Endodermal cell (in vitro differentiated cells): ENCODE measurements at regions not wholly inside any gene's neighbourhood (a gene's known extent, or its start where the extent isn't known, plus 50 kb on each side); places are given as distances from the start of the nearest gene placed in this dataset.

Experiments used
- DNase-seq: peaks from one replicate; pipeline ENCODE4 v3.0.0-alpha.2; 2017
- H3K27ac ChIP-seq: 2 replicates; pipeline ENCODE4 v1.5.1; 2013; ENCODE audit warnings: mild to moderate bottlenecking, low read depth, low read length, moderate library complexity
- H3K27me3 ChIP-seq: 2 replicates; pipeline ENCODE4 v1.6.1; 2013; ENCODE audit warnings: mild to moderate bottlenecking, low read length, moderate library complexity; ENCODE audit not compliant: insufficient read depth, control insufficient read depth, poor library complexity, severe bottlenecking
- H3K36me3 ChIP-seq: 2 replicates; pipeline ENCODE4 v1.7.0; 2013; ENCODE audit warnings: mild to moderate bottlenecking, low read length, moderate library complexity; ENCODE audit not compliant: control insufficient read depth, insufficient read depth
- H3K4me1 ChIP-seq: one replicate; pipeline ENCODE4 v1.7.0; 2013; ENCODE audit warnings: low read length; ENCODE audit not compliant: control insufficient read depth, insufficient read depth
- H3K4me3 ChIP-seq: 2 replicates; pipeline ENCODE4 v1.5.1; 2013; ENCODE audit warnings: mild to moderate bottlenecking, low read length, moderate library complexity
- H3K9ac ChIP-seq: 2 replicates; pipeline ENCODE4 v1.6.1; 2013; ENCODE audit warnings: mild to moderate bottlenecking, low read length, moderate library complexity; ENCODE audit not compliant: poor library complexity, severe bottlenecking; ENCODE audit errors: extremely low read depth
- H3K9me3 ChIP-seq: 2 replicates; pipeline ENCODE4 v1.6.1; 2013; ENCODE audit warnings: mild to moderate bottlenecking, low read length, moderate library complexity; ENCODE audit not compliant: control insufficient read depth
- H3K27ac Mint-ChIP-seq: 2 replicates; pipeline ENCODE4 v1.8.0; 2020; ENCODE audit warnings: mixed read lengths
- H3K27me3 Mint-ChIP-seq: 2 replicates; pipeline ENCODE4 v1.8.0; 2021; ENCODE audit warnings: mild to moderate bottlenecking, mixed read lengths; ENCODE audit not compliant: insufficient read depth
- H3K36me3 Mint-ChIP-seq: 2 replicates; pipeline ENCODE4 v1.8.0; 2020; ENCODE audit warnings: low read depth, mixed read lengths
- H3K4me1 Mint-ChIP-seq: 2 replicates; pipeline ENCODE4 v1.8.0; 2020; ENCODE audit warnings: mixed read lengths
- H3K4me3 Mint-ChIP-seq: 2 replicates; pipeline ENCODE4 v1.8.0; 2020; ENCODE audit warnings: mild to moderate bottlenecking, moderate library complexity, mixed read lengths
- H3K9me3 Mint-ChIP-seq: 2 replicates; pipeline ENCODE4 v1.8.0; 2020; ENCODE audit warnings: mild to moderate bottlenecking, mixed read lengths
- WGBS, 2 experiments: methylation state at CpG; one replicate each; pipeline versions ENCODE4 v1.1.5 to v1.1.7; 2013; ENCODE audit warnings: missing lambda C conversion rate in 2 of 2, mixed read lengths in 1 of 2; ENCODE audit not compliant: insufficient coverage in 1 of 2, insufficient read length in 1 of 2; 5-methylcytosine and 5-hydroxymethylcytosine counted together
- TF ChIP-seq, protein P1 (sequence below): fragments of 200-600 bp; sonication (generic); conservative IDR thresholded peaks from 2 replicates; pipeline ENCODE4 v1.5.0; 2021; ENCODE audit warnings: antibody characterized with exemption, mild to moderate bottlenecking

- H3K4me1 Mint-ChIP-seq: no peaks in the 10 kb centered on the region
- no peak overlapping the region for H3K27ac Mint-ChIP-seq
- H3K9ac ChIP-seq: no peak overlapping the region
Measured at GRCh38 chrX:16284842-16285241, 117.6 kb downstream of the MAGEB17 start.

DNA sequence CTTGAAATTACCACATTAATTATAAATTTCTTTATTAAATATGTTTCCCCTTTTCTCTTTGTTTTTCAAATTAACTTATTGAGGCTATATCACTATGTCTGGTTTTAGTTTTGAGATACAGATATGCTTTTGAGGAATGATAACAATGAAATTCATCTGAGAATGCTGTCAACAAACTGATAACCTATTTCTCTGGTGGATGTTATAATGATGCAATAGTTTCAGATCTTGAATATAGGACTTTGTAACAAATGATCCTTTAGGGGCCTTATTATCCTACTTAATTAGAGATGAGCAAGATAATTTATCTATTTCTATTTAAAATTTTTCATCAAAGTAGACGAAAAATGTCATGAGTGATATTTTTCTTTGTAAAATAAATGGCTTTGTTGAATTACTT, 123.7 kb downstream of the MAGEB17 start:
- TF ChIP-seq, protein P1, sequence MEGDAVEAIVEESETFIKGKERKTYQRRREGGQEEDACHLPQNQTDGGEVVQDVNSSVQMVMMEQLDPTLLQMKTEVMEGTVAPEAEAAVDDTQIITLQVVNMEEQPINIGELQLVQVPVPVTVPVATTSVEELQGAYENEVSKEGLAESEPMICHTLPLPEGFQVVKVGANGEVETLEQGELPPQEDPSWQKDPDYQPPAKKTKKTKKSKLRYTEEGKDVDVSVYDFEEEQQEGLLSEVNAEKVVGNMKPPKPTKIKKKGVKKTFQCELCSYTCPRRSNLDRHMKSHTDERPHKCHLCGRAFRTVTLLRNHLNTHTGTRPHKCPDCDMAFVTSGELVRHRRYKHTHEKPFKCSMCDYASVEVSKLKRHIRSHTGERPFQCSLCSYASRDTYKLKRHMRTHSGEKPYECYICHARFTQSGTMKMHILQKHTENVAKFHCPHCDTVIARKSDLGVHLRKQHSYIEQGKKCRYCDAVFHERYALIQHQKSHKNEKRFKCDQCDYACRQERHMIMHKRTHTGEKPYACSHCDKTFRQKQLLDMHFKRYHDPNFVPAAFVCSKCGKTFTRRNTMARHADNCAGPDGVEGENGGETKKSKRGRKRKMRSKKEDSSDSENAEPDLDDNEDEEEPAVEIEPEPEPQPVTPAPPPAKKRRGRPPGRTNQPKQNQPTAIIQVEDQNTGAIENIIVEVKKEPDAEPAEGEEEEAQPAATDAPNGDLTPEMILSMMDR: no peak
- Histone ChIP-seq H3K4me1 (no peaks in the 10 kb centered on the region), H3K4me3 (no peak overlapping the region), H3K9me3 (peaks cover 4% of the 10 kb centered on the region), H3K9ac (no peak overlapping the region), H3K27ac (no peak overlapping the region), H3K27me3 (no peaks in the 10 kb centered on the region), H3K36me3 (no peaks in the 10 kb centered on the region)
- no peak for DNase-seq
- no peak overlapping the region for H3K4me3 Mint-ChIP-seq
- no peak overlapping the region for H3K27ac Mint-ChIP-seq
- H3K36me3 Mint-ChIP-seq: peaks cover 27% of the 10 kb centered on the region
- WGBS, 2 experiments: no CpG with 5 or more reads among the region's 1 CpG
- H3K27me3 Mint-ChIP-seq: no peaks in the 10 kb centered on the region
- H3K9me3 Mint-ChIP-seq: peaks cover 8% of the 10 kb centered on the region
- no peaks in the 10 kb centered on the region for H3K4me1 Mint-ChIP-seq

More at GRCh38 chrX:16284842-16285241, 117.6 kb downstream of the MAGEB17 start:
- H3K27me3 ChIP-seq: no peaks in the 10 kb centered on the region
- peaks cover 4% of the 10 kb centered on the region for H3K9me3 ChIP-seq
- Mint-ChIP-seq H3K36me3 (peaks cover 20% of the 10 kb centered on the region), H3K27me3 (no peaks in the 10 kb centered on the region), H3K9me3 (peaks cover 13% of the 10 kb centered on the region), H3K4me3 (no peak overlapping the region)
- no peaks in the 10 kb centered on the region for H3K4me1 ChIP-seq
- no peak overlapping the region for H3K27ac ChIP-seq
- H3K4me3 ChIP-seq: no peak overlapping the region
- H3K36me3 ChIP-seq: no peaks in the 10 kb centered on the region
- TF ChIP-seq, protein P1: no peak
- DNase-seq: no peak

DNA sequence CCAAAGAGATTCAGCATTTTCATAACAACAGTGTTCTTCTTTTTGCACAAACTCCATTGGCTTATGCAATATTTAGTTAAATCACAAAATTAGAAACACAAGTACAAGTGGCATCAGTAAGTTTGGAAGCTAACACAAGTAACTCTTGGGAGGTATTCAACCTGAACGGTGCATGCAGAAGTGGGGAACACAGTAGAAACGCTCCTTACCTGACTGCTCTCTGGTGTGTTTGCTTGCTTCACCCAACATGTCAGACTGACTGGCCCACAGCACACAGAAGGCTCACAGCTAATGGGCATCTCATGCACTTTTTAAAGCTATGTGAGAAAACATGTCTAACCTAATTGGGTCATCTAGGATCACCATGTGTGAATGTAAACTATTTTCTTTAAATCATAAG, 133.6 kb downstream of the MAGEB17 start:
- no peaks in the 10 kb centered on the region for H3K27me3 ChIP-seq
- no peaks in the 10 kb centered on the region for H3K4me1 ChIP-seq
- no peak overlapping the region for H3K4me3 Mint-ChIP-seq
- DNase-seq: no peak
- TF ChIP-seq, protein P1: no peak
- H3K36me3 Mint-ChIP-seq: peaks cover 25% of the 10 kb centered on the region
- no peak overlapping the region for H3K4me3 ChIP-seq
- 96% methylated on average over 2 of the region's 2 CpGs; no CpG with 5 or more reads in 1 of the 2 experiments for WGBS, 2 experiments
- no peaks in the 10 kb centered on the region for H3K36me3 ChIP-seq
- no peaks in the 10 kb centered on the region for H3K9me3 ChIP-seq
- H3K4me1 Mint-ChIP-seq: no peaks in the 10 kb centered on the region
- H3K27me3 Mint-ChIP-seq: no peaks in the 10 kb centered on the region
- no peak overlapping the region for H3K27ac Mint-ChIP-seq
- no peak overlapping the region for H3K27ac ChIP-seq
- no peak overlapping the region for H3K9ac ChIP-seq
- H3K9me3 Mint-ChIP-seq: no peaks in the 10 kb centered on the region
